PFSK-1 (cell line): ENCODE measurements at regions not wholly inside any gene's neighbourhood (a gene's known extent, or its start where the extent isn't known, plus 50 kb on each side); places are given as distances from the start of the nearest gene placed in this dataset.

Experiments
- FOXP2 ChIP-seq: optimal IDR thresholded peaks from 2 replicates; pipeline ENCODE3; 2011; ENCODE audit warnings: borderline replicate concordance, control low read depth, inconsistent platforms; ENCODE audit not compliant: insufficient read depth; ENCODE audit errors: extremely low read length, extremely low read depth
- POLR2AphosphoS5 ChIP-seq: IDR thresholded peaks from 2 replicates; pipeline ENCODE4 v1.6.1; 2012; ENCODE audit warnings: low read depth, mild to moderate bottlenecking, control low read depth, low read length, moderate library complexity
- SIN3A ChIP-seq: IDR thresholded peaks from 2 replicates; pipeline ENCODE4 v1.6.1; 2012; ENCODE audit warnings: mild to moderate bottlenecking, low read length, moderate library complexity, borderline replicate concordance; ENCODE audit not compliant: insufficient read depth
- TAF1 ChIP-seq: IDR thresholded peaks from 2 replicates; pipeline ENCODE4 v1.6.1; 2012; ENCODE audit warnings: low read length, control low read depth, borderline replicate concordance; ENCODE audit not compliant: insufficient read depth
- TF ChIP-seq, protein P1 (sequence below), 2 experiments: IDR thresholded peaks; 2 replicates each; pipeline versions ENCODE4 v1.6.1 to v1.8.0; 2011 to 2012; ENCODE audit warnings: low read depth in 2 of 2, low read length in 2 of 2, control low read depth in 1 of 2, inconsistent platforms in 1 of 2, mild to moderate bottlenecking in 1 of 2, moderate library complexity in 1 of 2; ENCODE audit not compliant: insufficient read depth in 1 of 2

- TF ChIP-seq POLR2AphosphoS5 = no peak
- TF ChIP-seq, protein P1, sequence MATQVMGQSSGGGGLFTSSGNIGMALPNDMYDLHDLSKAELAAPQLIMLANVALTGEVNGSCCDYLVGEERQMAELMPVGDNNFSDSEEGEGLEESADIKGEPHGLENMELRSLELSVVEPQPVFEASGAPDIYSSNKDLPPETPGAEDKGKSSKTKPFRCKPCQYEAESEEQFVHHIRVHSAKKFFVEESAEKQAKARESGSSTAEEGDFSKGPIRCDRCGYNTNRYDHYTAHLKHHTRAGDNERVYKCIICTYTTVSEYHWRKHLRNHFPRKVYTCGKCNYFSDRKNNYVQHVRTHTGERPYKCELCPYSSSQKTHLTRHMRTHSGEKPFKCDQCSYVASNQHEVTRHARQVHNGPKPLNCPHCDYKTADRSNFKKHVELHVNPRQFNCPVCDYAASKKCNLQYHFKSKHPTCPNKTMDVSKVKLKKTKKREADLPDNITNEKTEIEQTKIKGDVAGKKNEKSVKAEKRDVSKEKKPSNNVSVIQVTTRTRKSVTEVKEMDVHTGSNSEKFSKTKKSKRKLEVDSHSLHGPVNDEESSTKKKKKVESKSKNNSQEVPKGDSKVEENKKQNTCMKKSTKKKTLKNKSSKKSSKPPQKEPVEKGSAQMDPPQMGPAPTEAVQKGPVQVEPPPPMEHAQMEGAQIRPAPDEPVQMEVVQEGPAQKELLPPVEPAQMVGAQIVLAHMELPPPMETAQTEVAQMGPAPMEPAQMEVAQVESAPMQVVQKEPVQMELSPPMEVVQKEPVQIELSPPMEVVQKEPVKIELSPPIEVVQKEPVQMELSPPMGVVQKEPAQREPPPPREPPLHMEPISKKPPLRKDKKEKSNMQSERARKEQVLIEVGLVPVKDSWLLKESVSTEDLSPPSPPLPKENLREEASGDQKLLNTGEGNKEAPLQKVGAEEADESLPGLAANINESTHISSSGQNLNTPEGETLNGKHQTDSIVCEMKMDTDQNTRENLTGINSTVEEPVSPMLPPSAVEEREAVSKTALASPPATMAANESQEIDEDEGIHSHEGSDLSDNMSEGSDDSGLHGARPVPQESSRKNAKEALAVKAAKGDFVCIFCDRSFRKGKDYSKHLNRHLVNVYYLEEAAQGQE (IDR thresholded peaks at IDR 0.05; ENCODE audit: insufficient read depth in 1 of 2, low read depth in 2 of 2, low read length in 2 of 2) = no peak
- TF ChIP-seq TAF1 = no peak
- no peak for TF ChIP-seq SIN3A
- TF ChIP-seq FOXP2 = no peak
These were observed 226.2 kb upstream of the C1orf174 start for GRCh38 chr1:4126251-4126650.
